Peyer's patch (tissue), 4 donors: ENCODE measurements at regions not wholly inside any gene's neighbourhood (a gene's known extent, or its start where the extent isn't known, plus 50 kb on each side); places are given as distances from the start of the nearest gene placed in this dataset.

ENCODE experiments used
- CTCF ChIP-seq, 6 experiments: fragments of 450-650 bp in 4 of 6; fragments of 200-600 bp in 2 of 6; sonication (generic) in 1 of 6; IDR thresholded peaks; one replicate each; pipeline ENCODE4 v1.5.1; 2017 to 2019; ENCODE audit warnings: antibody characterized with exemption in 6 of 6, mild to moderate bottlenecking in 3 of 6, moderate library complexity in 1 of 6
- POLR2A ChIP-seq, 2 donors: fragments of 450-650 bp; IDR thresholded peaks; one replicate each; pipeline ENCODE4 v1.5.1; 2017; ENCODE audit warnings: antibody characterized with exemption in 2 of 2, mild to moderate bottlenecking in 2 of 2, moderate library complexity in 2 of 2

GRCh38 chr21:41568606-41569385 is 60.8 kb upstream of the TMPRSS2 start:
- TF ChIP-seq CTCF (IDR thresholded peaks at IDR 0.05) (no peak), POLR2A (IDR thresholded peaks at IDR 0.05) (peak in 1 of 2 donors; percentile 14)
